DMS79 treated with DMSO at 0.1 percent for 48 hours (cell line): ENCODE measurements at regions not wholly inside any gene's neighbourhood (a gene's known extent, or its start where the extent isn't known, plus 50 kb on each side); places are given as distances from the start of the nearest gene placed in this dataset.

ENCODE experiments used
- DNase-seq: peaks from one replicate; lab custom pipeline; 2025; lab: John Stamatoyannopoulos, UW

- DNase-seq = no peak
Measured at GRCh38 chr5:123763201-123763600, 251.2 kb downstream of the CSNK1G3 start.

- DNase-seq = no peak
Measured at GRCh38 chr5:123756816-123757215, 244.8 kb downstream of the CSNK1G3 start.

DNA sequence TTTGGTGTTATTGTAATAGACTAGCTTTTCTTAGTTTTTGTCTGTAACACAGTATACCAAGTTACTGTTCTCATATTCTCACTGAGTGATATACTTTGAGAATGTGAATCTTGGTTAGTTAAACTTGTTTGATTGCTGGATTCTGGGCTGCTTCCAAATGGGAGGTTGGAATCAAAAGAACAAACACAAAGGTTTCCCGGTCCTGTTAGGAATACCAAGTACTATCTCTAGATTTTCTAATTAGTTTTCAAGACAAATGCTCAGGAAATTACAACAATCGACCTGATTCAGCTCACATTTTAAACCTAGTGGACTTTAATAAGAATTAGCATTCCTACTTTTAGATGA lies 244.3 kb downstream of the CSNK1G3 start:
- no peak for DNase-seq

DNA sequence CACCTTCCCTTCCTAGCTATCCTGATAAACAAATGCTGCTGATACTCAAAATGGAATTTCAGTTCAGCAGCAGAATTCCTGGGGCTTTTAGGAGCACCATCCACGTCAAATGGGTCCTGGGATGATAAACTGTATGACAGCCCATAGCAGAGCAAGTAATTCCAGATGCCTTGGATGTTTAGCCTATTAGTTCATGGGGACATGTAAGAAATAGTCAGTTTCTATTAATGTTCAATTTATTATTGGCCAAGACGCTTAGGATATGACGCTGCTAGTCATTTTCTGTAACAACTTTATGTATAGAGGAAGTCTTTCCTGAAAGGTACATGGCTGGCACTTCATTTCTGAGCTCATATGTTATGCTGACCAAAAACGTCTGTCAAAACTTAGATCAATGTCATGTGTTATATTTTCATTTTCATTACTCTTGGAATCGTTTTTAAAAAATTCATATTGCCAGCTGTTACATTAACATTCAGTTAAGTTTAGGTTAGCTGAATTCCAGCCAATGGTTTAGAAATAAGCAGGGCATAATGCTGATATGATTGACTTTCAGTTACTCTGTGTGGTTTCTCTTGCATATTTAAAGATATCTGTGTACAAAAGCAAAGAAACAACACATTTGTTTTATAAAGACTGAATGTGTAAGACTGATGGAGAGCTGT lies 243.8 kb downstream of the CSNK1G3 start:
- DNase-seq = no peak

DNA sequence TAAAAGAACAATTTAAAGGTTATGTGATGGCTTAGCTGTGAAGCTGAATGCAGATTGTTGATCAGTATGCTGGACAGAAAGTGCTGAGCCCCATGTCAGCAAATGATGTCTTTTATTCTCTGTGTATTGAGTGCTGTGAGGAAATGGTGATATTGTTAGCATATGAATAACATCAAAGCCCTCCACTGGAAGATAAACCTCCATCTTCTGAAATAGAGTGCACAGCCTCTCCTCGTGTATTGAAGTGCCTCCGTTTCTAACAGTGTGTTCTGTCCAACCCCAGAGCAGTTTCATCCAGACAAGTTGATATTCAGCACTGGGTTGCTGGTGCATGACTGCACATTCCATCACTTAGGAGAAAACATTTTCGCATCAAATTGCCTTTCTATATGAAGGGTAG lies 242.9 kb downstream of the CSNK1G3 start:
- no peak for DNase-seq

DNA sequence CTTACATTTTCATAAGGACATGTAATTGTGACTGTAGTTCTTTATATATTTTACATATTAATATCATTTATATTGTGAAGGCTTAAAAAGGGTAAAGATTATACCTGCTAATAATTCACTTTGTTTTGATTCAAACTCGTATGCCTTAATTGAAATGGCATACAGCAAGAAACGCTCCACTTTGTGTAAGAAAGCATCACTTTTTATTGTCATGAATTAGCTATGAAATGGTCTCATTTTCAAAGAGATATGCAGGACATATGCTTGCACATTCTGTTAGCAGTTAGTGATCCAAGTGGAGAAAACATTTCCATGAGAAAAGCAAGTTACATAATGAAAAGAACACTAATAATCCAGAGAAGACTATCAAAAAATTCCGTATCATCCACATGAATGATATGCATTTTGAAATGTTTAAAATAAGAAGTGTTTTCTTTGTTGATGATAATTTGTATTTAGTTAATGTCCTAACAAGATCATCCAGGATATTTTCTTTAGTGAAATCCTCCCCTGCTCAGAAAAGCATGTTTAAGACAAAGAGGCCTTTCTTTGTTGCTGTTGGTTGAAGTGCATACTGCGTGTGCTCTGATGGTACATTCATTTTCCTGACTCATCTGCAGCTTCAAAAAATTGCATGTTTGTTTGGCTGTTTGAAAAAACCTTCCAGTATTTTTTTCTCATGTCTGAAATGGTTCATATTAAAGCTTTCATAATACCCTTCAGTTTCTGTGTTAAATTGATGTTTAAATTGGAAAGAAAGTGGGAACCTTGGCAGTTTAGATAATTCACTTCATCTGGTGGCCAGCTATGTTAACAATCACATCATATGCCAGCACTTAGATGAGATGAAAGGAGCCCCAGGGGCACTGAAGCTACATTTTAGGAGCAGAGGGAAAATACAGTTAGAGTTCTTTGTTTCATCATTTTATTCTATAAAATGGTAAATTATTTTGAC lies 242.2 kb downstream of the CSNK1G3 start:
- DNase-seq = no peak

DNA sequence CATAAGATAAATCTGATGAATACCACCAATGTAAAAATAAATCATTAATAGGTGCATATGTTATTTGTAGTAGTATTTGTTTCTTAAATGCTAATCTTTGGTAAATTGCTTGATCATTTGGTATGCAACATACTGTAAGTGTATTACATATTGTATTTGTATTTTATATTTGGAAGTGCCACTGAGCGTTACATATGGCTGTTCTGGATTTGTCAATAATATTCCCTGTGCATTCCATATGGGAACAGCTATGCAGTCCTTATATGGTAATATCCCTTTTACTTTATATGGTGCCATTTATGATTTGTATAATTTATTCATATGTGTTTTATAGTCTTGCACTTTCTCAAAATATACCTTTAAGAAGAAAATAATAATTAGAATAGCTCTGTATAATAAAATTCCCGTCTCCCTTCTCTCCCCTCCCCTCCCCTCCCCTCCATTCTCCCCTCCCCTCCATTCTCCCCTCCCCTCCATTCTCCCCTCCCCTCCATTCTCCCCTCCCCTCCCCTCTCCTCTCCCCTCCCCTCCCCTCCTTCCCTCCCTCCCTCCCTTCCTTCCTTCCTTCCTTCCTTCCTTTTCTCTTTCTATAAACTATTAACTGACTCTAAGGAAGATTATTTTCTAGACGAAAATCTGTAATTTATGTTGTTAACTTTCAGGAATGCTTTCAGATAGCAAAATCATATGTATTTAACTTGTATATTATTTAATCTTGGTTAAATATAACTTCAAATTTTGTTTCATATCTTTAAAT lies 241.4 kb downstream of the CSNK1G3 start:
- no peak for DNase-seq

GRCh38 chr5:123752552-123753179 lies 240.7 kb downstream of the CSNK1G3 start:
- DNase-seq = no peak

GRCh38 chr5:123751670-123752069 lies 239.7 kb downstream of the CSNK1G3 start:
- no peak for DNase-seq

DNA sequence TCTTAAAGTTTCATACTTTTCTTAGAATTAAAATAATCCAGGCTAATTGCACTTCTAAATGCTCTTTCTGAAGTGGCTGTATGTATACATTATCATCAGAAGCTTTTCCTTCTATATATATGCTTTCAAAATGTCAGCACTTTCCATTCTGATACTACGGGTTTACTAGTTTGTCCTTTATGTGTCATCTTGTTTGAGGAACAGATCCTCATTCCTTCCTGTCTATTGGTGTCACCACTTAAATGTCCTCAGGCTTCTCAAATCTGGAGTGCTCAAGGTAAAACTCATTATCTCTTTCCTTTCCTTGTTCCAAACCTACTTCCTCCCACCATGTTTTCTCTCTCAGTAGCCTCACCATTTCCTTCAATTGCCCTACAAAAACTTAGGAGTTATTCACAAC lies 236.3 kb downstream of the CSNK1G3 start:
- no peak for DNase-seq

DNA sequence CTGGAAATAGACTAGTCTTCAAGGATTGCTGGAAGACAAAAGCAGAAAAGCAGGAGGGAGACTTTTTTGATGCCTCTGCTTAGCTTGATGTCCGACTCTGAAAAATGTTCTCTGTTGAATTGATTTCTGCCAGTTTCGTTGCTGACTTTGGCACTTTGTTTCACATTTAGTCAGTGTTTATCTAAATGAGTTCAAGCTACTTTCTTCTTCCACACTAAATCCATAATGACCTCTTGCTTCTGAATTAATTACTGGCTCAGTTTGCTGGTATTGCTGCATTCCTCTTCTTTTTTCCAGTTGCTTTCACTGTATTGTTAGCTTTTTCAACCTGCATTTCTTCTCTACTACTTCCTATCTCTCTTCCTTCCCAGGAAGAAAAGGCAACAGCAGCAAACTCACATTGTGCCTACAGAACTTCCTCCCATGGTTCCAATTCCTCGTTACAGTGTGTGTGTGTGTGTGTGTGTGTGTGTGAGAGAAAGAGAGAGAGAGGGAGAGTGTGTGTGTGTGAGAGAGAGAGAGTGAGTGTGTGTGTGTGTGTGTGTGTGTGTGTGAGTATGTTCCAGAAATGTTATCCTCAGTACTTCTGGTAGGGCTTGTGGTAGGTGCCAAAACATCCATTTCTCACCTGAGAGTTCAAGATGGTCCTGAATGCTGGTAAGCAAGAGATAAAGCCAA lies 234.8 kb downstream of the CSNK1G3 start:
- no peak for DNase-seq

DNA sequence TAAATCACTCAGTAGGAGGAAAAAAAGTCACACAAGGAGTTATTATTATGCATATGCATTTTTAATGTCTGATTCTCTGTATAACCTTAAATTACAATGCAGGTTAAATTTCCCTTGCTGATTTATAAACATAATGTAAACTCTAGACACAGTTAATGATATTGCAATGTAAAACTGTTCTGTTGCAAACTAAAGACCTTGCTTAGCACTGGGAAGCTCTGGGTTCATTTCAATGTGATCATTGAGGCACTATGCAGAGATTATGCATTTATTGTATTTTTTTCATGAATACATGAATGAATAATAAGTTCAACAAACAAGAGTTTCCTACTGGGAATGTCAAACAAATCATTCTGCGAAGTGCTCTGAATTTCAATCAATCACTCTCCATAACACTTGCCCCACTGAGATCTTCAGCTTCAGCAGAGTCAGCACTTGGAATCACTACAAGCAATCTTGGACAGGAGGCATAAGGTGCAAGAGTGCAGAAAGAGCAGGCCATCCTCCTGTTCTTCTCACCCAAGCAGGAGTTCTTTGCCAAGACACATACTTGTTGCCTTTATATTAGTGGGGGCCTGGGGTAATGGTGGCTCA lies 232.1 kb downstream of the CSNK1G3 start:
- no peak for DNase-seq

GRCh38 chr5:123735384-123735783 lies 223.4 kb downstream of the CSNK1G3 start:
- no peak for DNase-seq

DNA sequence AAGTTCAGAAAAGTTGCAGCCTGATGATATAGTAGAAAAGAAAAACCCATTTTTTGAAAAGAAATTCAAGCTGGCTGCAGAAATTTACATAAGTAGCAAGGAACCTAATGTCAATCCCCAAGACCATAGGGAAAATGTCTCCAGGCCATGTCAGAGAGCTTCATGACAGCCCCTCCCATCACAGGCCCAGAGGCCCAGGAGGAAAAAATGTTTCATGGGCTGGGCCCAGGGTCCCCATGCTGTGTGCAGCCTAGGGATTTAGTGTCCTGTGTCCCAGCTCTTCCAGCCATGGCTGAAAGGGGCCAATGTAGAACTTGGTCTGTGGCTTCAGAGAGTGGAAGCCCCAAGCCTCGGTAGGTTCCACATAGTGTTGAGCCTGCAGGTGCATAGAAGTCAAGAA lies 220.3 kb downstream of the CSNK1G3 start:
- DNase-seq = no peak

DNA sequence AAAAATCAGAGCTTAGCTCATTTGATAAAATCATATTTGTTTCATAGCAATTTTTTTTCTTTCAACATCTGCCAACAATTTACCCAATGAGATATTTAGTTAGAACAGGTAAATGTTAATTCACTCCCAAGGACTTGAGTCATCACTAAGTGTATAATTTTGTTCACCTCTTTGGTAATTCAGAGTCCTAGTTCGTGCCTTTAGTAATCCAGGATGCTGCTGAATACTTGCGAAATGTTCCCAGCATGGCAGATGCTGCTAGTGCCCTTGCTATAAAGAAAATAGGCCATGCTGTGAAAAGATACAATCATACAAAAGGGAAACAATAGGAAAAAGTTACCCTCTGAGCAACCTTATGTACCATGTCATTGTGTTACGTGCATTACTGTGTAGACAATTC lies 210.5 kb downstream of the CSNK1G3 start:
- no peak for DNase-seq

DNA sequence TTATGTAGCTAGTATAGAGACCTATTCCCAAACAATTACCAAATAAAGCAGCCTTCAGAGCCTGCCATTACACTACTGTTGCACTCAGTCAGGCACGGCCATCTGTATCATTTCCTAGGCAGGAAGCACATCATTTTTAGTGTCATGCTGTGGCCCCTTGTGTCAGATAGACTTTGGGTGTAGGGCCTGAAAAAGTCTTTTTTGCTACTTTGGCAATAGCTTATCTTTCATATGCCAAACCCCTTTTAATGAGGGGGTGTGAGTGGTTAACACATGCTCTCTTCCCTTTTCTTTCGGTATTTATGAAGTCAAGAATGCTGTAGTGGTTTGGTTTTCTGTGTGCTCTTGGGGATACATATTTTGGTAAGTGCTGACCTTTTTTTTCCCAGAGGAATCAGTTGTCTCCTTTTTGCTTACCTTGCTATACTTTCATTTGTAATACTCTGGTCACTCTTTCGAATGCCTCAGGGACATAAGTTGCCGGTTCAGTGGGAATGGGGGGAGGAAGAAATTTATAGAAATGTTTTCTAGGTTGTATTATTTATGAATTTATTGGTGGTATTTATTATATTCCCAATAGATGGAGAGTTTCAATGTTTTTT lies 209.8 kb downstream of the CSNK1G3 start:
- no peak for DNase-seq

DNA sequence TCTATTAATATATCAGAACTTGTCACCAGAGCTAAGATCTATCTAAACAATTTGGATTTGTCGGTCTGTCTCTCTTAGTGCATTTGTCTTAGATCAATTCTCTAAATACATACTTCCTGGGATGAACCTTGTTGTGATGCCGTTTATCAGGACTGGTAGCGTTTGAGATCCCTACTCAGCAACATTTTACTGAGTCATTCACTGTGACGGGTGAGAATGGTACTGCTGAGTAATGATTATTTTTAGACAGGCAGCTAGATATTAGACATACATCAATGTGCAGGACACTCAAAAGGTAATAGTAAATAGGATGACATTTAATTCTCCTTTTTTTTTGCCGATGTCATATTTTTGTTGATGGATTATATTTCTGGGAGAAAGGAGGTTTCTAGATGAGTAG lies 209.0 kb downstream of the CSNK1G3 start:
- no peak for DNase-seq

GRCh38 chr5:123720339-123720738 lies 208.4 kb downstream of the CSNK1G3 start:
- DNase-seq = no peak

GRCh38 chr5:123719004-123719403 lies 207.0 kb downstream of the CSNK1G3 start:
- DNase-seq = no peak

- no peak for DNase-seq
Measured at GRCh38 chr5:123718238-123718637, 206.3 kb downstream of the CSNK1G3 start.

DNA sequence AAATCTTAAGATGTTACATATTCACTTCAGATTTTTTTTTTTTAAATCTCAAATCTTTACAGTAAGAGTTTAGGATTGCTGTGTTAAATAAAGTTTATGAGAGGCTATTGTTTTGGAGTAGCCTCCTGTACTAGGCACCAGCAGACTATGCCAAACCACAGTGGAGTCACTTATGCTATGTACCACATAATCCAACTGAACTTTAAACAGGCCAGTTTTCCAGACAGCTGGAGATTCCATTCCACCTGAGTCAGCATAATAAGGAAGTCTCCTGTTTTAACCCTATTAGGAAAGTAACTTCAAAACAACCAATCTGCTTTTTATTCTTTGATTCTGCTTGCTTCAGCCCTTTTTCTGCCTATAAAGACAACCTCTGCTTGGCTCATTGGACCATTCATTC lies 205.2 kb downstream of the CSNK1G3 start:
- DNase-seq = no peak
